Left lung (tissue), 4 donors: ENCODE measurements at regions not wholly inside any gene's neighbourhood (a gene's known extent, or its start where the extent isn't known, plus 50 kb on each side); places are given as distances from the start of the nearest gene placed in this dataset.

Source experiments
- ATAC-seq: fragments of 200-7000 bp; cut with Tn5 transposase; one replicate; pipeline ENCODE4 v1.9.1; 2020; ENCODE audit warnings: moderate library complexity
- DNase-seq, 4 donors: peaks; one replicate each; pipeline ENCODE4 v3.0.0-alpha.2; 2013 to 2020
- H3K27ac ChIP-seq, 2 donors: fragments of 200-600 bp; sonication (generic) in 1 of 2; one replicate each; pipeline versions ENCODE4 v1.5.0 to v1.8.0; 2020 to 2021
- H3K27me3 ChIP-seq, 2 donors: fragments of 200-600 bp; sonication (generic) in 1 of 2; one replicate each; pipeline versions ENCODE4 v1.5.0 to v1.8.0; 2020 to 2021
- H3K36me3 ChIP-seq, 2 donors: fragments of 200-600 bp; sonication (generic) in 1 of 2; one replicate each; pipeline versions ENCODE4 v1.5.0 to v1.8.0; 2020 to 2021
- H3K4me1 ChIP-seq, 2 donors: fragments of 200-600 bp; one replicate each; pipeline ENCODE4 v1.8.0; 2021
- H3K4me3 ChIP-seq, 2 donors: fragments of 200-600 bp; sonication (generic) in 1 of 2; one replicate each; pipeline versions ENCODE4 v1.5.0 to v1.8.0; 2020 to 2021; ENCODE audit warnings: mild to moderate bottlenecking in 1 of 2
- H3K9me3 ChIP-seq, 2 donors: fragments of 200-600 bp; sonication (generic) in 1 of 2; one replicate each; pipeline versions ENCODE4 v1.5.0 to v1.8.0; 2020 to 2021
- CTCF ChIP-seq, 2 donors: fragments of 200-600 bp; sonication (generic) in 1 of 2; IDR thresholded peaks; one replicate each; pipeline versions ENCODE4 v1.5.0 to v1.8.0; 2021; ENCODE audit warnings: antibody characterized with exemption in 2 of 2
- intact Hi-C, 2 donors: fragments of 100-400 bp; cut with DNase I; formaldehyde crosslinking; loops; one replicate each; pipeline versions ENCODE4 v1.11.2 to v1.14.2; 2022
- donor health status: DM: no; HTN: yes; CAD: no.
- donor health status: DM: no; HTN: no; CAD: no.

- Histone ChIP-seq H3K9me3 (peaks cover 0 to 4% of the 10 kb centered on the region in 2 donors), H3K4me3 (no peak overlapping the region), H3K27ac (no peak overlapping the region), H3K36me3 (no peaks in the 10 kb centered on the region), H3K4me1 (no peaks in the 10 kb centered on the region), H3K27me3 (no peaks in the 10 kb centered on the region)
- DNase-seq (no peak), ATAC-seq (no peak)
- intact Hi-C loops = no loop called here
- no peak for TF ChIP-seq CTCF (IDR thresholded peaks at IDR 0.05)
These were observed 1157.1 kb downstream of the BCL11B start for GRCh38 chr14:98114946-98115345.

GRCh38 chr14:98118749-98119148, 1153.2 kb downstream of the BCL11B start:
- Histone ChIP-seq H3K4me1 (no peaks in the 10 kb centered on the region), H3K4me3 (no peak overlapping the region), H3K27ac (no peak overlapping the region), H3K36me3 (no peaks in the 10 kb centered on the region), H3K27me3 (no peaks in the 10 kb centered on the region), H3K9me3 (peaks cover 0 to 4% of the 10 kb centered on the region in 2 donors)
- DNase-seq = no peak
- no peak for TF ChIP-seq CTCF (IDR thresholded peaks at IDR 0.05)
- intact Hi-C loops = no loop called here
- no peak for ATAC-seq

GRCh38 chr14:98119739-98120138, 1152.3 kb downstream of the BCL11B start:
- DNase-seq (peak in 1 of 4 donors; percentile 32), ATAC-seq (no peak)
- H3K4me3 ChIP-seq = no peak overlapping the region
- H3K27me3 ChIP-seq = no peaks in the 10 kb centered on the region
- H3K9me3 ChIP-seq = peaks cover 0 to 5% of the 10 kb centered on the region in 2 donors
- intact Hi-C loops = no loop called here
- no peaks in the 10 kb centered on the region for H3K4me1 ChIP-seq
- H3K27ac ChIP-seq = no peak overlapping the region
- TF ChIP-seq CTCF (IDR thresholded peaks at IDR 0.05) = no peak
- no peaks in the 10 kb centered on the region for H3K36me3 ChIP-seq

- H3K4me3 ChIP-seq = no peak overlapping the region
- no peaks in the 10 kb centered on the region for H3K4me1 ChIP-seq
- H3K9me3 ChIP-seq = peaks cover 0 to 16% of the 10 kb centered on the region in 2 donors
- intact Hi-C loops = no loop called here
- no peak for ATAC-seq
- H3K36me3 ChIP-seq = no peaks in the 10 kb centered on the region
- H3K27ac ChIP-seq = no peak overlapping the region
- no peak for TF ChIP-seq CTCF (IDR thresholded peaks at IDR 0.05)
- no peaks in the 10 kb centered on the region for H3K27me3 ChIP-seq
- DNase-seq = no peak
These were observed 1151.0 kb downstream of the BCL11B start for GRCh38 chr14:98120831-98121464.

- DNase-seq = no peak
- no peaks in the 10 kb centered on the region for H3K27me3 ChIP-seq
- H3K9me3 ChIP-seq = peaks cover 0 to 20% of the 10 kb centered on the region in 2 donors
- ATAC-seq = no peak
- H3K36me3 ChIP-seq = no peaks in the 10 kb centered on the region
- H3K27ac ChIP-seq = no peak overlapping the region
- TF ChIP-seq CTCF (IDR thresholded peaks at IDR 0.05) = no peak
- intact Hi-C loops = no loop called here
- H3K4me1 ChIP-seq = no peaks in the 10 kb centered on the region
- no peak overlapping the region for H3K4me3 ChIP-seq
These were observed 1149.5 kb downstream of the BCL11B start for GRCh38 chr14:98122527-98122926.
